Mucosa of descending colon (tissue), 3 donors: ENCODE measurements at regions not wholly inside any gene's neighbourhood (a gene's known extent, or its start where the extent isn't known, plus 50 kb on each side); places are given as distances from the start of the nearest gene placed in this dataset.

Experiments used
- ATAC-seq: fragments of 200-7000 bp; cut with Tn5 transposase; one replicate; pipeline ENCODE4 v1.9.1; 2020; ENCODE audit warnings: mild to moderate bottlenecking, moderate library complexity
- DNase-seq, 3 donors: peaks; one replicate each; pipeline ENCODE4 v3.0.0-alpha.2; 2020
- H3K36me3 ChIP-seq: fragments of 200-600 bp; one replicate; pipeline ENCODE4 v1.8.0; 2021; ENCODE audit warnings: low read depth, mild to moderate bottlenecking
- H3K4me1 ChIP-seq: fragments of 200-600 bp; one replicate; pipeline ENCODE4 v1.8.0; 2021; ENCODE audit warnings: low read depth, mild to moderate bottlenecking
- H3K4me3 ChIP-seq: fragments of 200-600 bp; one replicate; pipeline ENCODE4 v1.8.0; 2021; ENCODE audit warnings: mild to moderate bottlenecking
- H3K9me3 ChIP-seq: fragments of 200-600 bp; one replicate; pipeline ENCODE4 v1.8.0; 2021; ENCODE audit warnings: mild to moderate bottlenecking
- intact Hi-C, 2 donors: fragments of 100-400 bp; cut with DNase I in 1 of 2; cut with micrococcal nuclease in 1 of 2; formaldehyde crosslinking; loops; one replicate each; pipeline versions ENCODE4 v1.11.0 to v1.11.1; 2022; cut with DNase I, micrococcal nuclease
- TF ChIP-seq, protein P1 (sequence below): fragments of 200-600 bp; IDR thresholded peaks from one replicate; pipeline ENCODE4 v1.8.0; 2022; ENCODE audit warnings: antibody characterized with exemption, mild to moderate bottlenecking
- donor health status: DM: no; HTN: no; CAD: no; lungs with moderate emphysema.
- donor health status: DM: no; HTN: no; CAD: no.
- donor health status: DM: no; HTN: yes; CAD: no.

DNA sequence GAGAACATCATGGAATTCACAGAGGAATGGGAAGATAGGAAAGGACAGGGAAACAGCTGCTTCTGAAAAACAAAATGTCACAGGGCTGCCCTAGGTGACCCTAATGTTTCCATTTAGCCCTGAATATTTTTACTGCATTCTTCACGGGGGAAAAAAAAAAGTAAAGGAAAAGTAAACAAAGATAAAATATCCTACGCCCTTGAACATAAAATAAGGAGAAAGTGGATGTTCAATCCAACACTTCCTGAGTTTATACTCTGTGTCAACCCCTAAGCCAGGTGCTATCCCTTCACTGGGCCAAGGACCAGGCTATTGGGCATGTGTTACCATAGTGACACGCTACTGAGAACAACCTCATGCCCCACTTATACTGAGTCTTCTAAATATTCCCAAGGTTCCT lies 84.7 kb downstream of the FAM76B start:
- intact Hi-C loops: loop anchor here (2.0 to 5.0 kb wide), 2 partner anchors 552 to 553 kb away; no protein-coding TSS in a partner anchor

GRCh38 chr11:95703049-95703448 lies 86.5 kb downstream of the FAM76B start:
- TF ChIP-seq, protein P1, sequence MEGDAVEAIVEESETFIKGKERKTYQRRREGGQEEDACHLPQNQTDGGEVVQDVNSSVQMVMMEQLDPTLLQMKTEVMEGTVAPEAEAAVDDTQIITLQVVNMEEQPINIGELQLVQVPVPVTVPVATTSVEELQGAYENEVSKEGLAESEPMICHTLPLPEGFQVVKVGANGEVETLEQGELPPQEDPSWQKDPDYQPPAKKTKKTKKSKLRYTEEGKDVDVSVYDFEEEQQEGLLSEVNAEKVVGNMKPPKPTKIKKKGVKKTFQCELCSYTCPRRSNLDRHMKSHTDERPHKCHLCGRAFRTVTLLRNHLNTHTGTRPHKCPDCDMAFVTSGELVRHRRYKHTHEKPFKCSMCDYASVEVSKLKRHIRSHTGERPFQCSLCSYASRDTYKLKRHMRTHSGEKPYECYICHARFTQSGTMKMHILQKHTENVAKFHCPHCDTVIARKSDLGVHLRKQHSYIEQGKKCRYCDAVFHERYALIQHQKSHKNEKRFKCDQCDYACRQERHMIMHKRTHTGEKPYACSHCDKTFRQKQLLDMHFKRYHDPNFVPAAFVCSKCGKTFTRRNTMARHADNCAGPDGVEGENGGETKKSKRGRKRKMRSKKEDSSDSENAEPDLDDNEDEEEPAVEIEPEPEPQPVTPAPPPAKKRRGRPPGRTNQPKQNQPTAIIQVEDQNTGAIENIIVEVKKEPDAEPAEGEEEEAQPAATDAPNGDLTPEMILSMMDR: no peak
- H3K4me1 ChIP-seq: peaks cover 3% of the 10 kb centered on the region
- intact Hi-C loops: no loop called here
- no peak for DNase-seq
- H3K9me3 ChIP-seq: no peaks in the 10 kb centered on the region
- ATAC-seq: no peak
- no peaks in the 10 kb centered on the region for H3K36me3 ChIP-seq
- no peak overlapping the region for H3K4me3 ChIP-seq

More for the DNA sequence above, 84.7 kb downstream of the FAM76B start:
- TF ChIP-seq, protein P1: no peak
- Histone ChIP-seq H3K4me3 (no peak overlapping the region), H3K4me1 (peaks cover 3% of the 10 kb centered on the region), H3K36me3 (no peaks in the 10 kb centered on the region), H3K9me3 (no peaks in the 10 kb centered on the region)
- DNase-seq (no peak), ATAC-seq (no peak)

- intact Hi-C loops: no loop called here
- DNase-seq (no peak), ATAC-seq (no peak)
- no peak overlapping the region for H3K4me3 ChIP-seq
- no peaks in the 10 kb centered on the region for H3K9me3 ChIP-seq
- no peaks in the 10 kb centered on the region for H3K36me3 ChIP-seq
- peaks cover 3% of the 10 kb centered on the region for H3K4me1 ChIP-seq
- TF ChIP-seq, protein P1: no peak
Observed at GRCh38 chr11:95702526-95702925, 87.1 kb downstream of the FAM76B start.

DNA sequence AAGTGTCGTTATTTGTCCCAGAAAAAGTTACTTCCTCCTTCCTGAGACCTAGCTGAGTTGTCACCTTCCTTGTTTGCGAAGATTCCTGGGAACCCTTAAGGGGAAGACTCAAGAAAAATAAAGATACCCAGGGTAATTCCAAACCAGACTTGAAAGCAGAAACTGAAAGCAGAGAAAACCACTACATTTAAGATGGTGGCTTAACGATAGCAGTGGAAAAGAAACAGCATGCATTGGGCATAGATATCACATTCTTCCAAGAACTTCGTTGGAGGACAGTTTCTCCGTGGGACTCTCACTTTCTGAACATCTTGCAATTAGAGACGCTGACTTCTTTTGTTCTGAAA lies 89.1 kb downstream of the FAM76B start:
- H3K4me3 ChIP-seq: no peak overlapping the region
- DNase-seq (no peak), ATAC-seq (no peak)
- TF ChIP-seq, protein P1: no peak
- intact Hi-C loops: no loop called here
- H3K4me1 ChIP-seq: peaks cover 3% of the 10 kb centered on the region
- H3K36me3 ChIP-seq: no peaks in the 10 kb centered on the region
- H3K9me3 ChIP-seq: no peaks in the 10 kb centered on the region

DNA sequence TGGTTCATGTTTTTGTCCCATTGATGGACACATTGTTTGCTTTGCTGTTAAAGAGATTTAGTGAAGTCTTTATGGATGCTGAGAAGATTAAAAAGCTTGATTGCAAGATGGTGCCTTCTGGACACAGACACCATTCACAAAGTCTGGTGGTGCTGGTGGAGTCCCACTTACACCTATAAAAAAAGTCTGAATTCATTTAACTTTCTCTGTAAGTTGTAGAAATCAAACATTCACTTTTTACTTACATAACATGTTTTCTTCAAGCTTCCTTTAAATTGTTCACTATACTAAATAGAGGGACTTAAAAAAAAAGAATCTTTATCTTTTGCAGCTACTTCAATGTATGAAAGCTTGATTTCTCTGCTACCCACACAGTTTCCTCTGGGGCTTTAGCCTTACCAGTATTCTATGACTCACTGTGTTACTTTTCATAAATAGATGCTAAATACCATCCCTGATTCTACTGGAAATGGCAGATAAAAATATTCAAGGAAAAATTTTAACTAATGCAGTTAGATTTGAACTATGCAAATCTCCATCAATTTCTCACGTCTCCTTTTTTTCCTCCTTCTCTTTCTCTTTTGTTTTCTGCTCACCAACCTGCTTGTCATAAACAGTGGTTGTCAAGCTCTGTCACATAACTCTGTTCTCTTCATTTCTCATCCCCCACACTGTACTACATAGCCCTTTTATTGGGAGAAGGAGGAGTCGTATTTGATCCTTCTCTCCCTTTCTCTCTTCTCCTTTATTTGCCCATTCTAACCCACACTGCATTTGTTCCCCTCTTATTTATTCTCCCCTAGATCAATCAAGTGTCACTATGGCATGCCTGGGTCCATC lies 89.7 kb downstream of the FAM76B start:
- DNase-seq: no peak
- TF ChIP-seq, protein P1: no peak
- no peak overlapping the region for H3K4me3 ChIP-seq
- no peaks in the 10 kb centered on the region for H3K9me3 ChIP-seq
- ATAC-seq: peak; percentile 46
- H3K4me1 ChIP-seq: peaks cover 3% of the 10 kb centered on the region
- intact Hi-C loops: no loop called here
- H3K36me3 ChIP-seq: no peaks in the 10 kb centered on the region
